ENCODE measurements at regions not wholly inside any gene's neighbourhood (a gene's known extent, or its start where the extent isn't known, plus 50 kb on each side); places are given as distances from the start of the nearest gene placed in this dataset.

DNA sequence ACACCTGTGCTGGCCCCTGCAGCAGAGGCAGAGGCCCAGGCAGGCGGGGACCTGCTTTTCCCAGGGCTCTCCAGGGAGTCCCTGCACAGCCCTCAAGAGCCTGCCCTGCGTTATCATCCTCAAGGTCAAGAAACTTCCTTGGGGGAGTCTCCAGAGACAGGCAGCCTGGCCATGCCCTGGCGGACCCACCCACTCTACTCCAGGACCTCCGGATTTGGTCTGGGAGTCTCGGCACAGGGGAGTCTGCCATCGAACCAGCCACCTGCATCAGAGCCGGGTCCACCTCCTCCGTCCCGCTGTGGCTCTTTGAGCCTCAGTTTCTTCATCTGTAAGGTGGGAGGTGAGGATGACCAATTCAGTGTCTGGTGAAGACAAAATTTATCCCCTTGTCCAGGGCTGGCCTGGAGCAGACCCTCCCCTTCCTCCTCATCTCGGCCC lies 75.3 kb upstream of the TNRC6C start (continued):
- TF ChIP-seq TAF7 (optimal IDR thresholded peaks at IDR 0.05; ENCODE audit: borderline replicate concordance, low read depth, low read length) (no peak), RNF2 (IDR thresholded peaks at IDR 0.05; ENCODE audit: borderline replicate concordance, low read depth, low read length, missing control alignments, poor library complexity, severe bottlenecking) (no peak), RAD21 (IDR thresholded peaks at IDR 0.05 in 1 of 2, conservative IDR thresholded peaks at IDR 0.05 in 1 of 2; ENCODE audit: low read depth in 2 of 2, low read length in 2 of 2) (no peak)
